Peyer's patch (tissue), 4 donors: ENCODE measurements at regions not wholly inside any gene's neighbourhood (a gene's known extent, or its start where the extent isn't known, plus 50 kb on each side); places are given as distances from the start of the nearest gene placed in this dataset.
"Not testable (repeated sequence)": the region's sequence is repeated elsewhere in the genome, so short reads cannot be mapped to it uniquely, and the experiment has no call there.

ENCODE experiments used
- DNase-seq, 3 donors: peaks; one replicate each; pipeline ENCODE4 v3.0.0-alpha.2; 2017 to 2019
- H3K27ac ChIP-seq, 4 donors: fragments of 200-600 bp; sonication (generic); one replicate each; pipeline ENCODE4 v1.5.1; 2016 to 2019
- H3K27me3 ChIP-seq, 2 donors: fragments of 200-600 bp; sonication (generic); one replicate each; pipeline ENCODE4 v1.5.1; 2019
- H3K36me3 ChIP-seq, 3 donors: fragments of 200-600 bp; sonication (generic); one replicate each; pipeline ENCODE4 v1.5.1; 2016 to 2019
- H3K4me1 ChIP-seq, 4 donors: fragments of 200-600 bp; sonication (generic); one replicate each; pipeline ENCODE4 v1.5.1; 2016 to 2019
- H3K4me3 ChIP-seq, 4 donors: fragments of 200-600 bp; sonication (generic); 1 replicate in 3 of 4; 2 replicates in 1 of 4; pipeline ENCODE4 v1.5.1; 2016 to 2019; ENCODE audit warnings: mild to moderate bottlenecking in 1 of 4
- H3K9me3 ChIP-seq, 4 donors: fragments of 200-600 bp; sonication (generic); one replicate each; pipeline ENCODE4 v1.5.1; 2016 to 2019; ENCODE audit warnings: mild to moderate bottlenecking in 1 of 4
- CTCF ChIP-seq, 6 experiments: fragments of 450-650 bp in 4 of 6; fragments of 200-600 bp in 2 of 6; sonication (generic) in 1 of 6; IDR thresholded peaks; one replicate each; pipeline ENCODE4 v1.5.1; 2017 to 2019; ENCODE audit warnings: antibody characterized with exemption in 6 of 6, mild to moderate bottlenecking in 3 of 6, moderate library complexity in 1 of 6
- POLR2A ChIP-seq, 2 donors: fragments of 450-650 bp; IDR thresholded peaks; one replicate each; pipeline ENCODE4 v1.5.1; 2017; ENCODE audit warnings: antibody characterized with exemption in 2 of 2, mild to moderate bottlenecking in 2 of 2, moderate library complexity in 2 of 2

- Histone ChIP-seq H3K4me1 (no peaks in the 10 kb centered on the region), H3K4me3 (no peak overlapping the region), H3K27me3 (no peaks in the 10 kb centered on the region), H3K36me3 (no peaks in the 10 kb centered on the region), H3K27ac (no peak overlapping the region), H3K9me3 (no peaks in the 10 kb centered on the region)
- TF ChIP-seq CTCF (IDR thresholded peaks at IDR 0.05) (no peak), POLR2A (IDR thresholded peaks at IDR 0.05) (no peak)
- no peak for DNase-seq
Measured at GRCh38 chr9:82880336-82881050, 182.4 kb downstream of the RASEF start.

GRCh38 chr9:82882138-82882537 is 180.8 kb downstream of the RASEF start:
- Histone ChIP-seq H3K27ac (no peak overlapping the region), H3K4me3 (no peak overlapping the region), H3K4me1 (no peaks in the 10 kb centered on the region), H3K9me3 (no peaks in the 10 kb centered on the region), H3K36me3 (no peaks in the 10 kb centered on the region), H3K27me3 (no peaks in the 10 kb centered on the region)
- DNase-seq: no peak
- TF ChIP-seq POLR2A (IDR thresholded peaks at IDR 0.05): no peak
- TF ChIP-seq CTCF (IDR thresholded peaks at IDR 0.05): no peak

- Histone ChIP-seq H3K27me3 (no peaks in the 10 kb centered on the region), H3K4me1 (no peaks in the 10 kb centered on the region), H3K4me3 (no peak overlapping the region), H3K36me3 (no peaks in the 10 kb centered on the region), H3K9me3 (no peaks in the 10 kb centered on the region), H3K27ac (no peak overlapping the region)
- DNase-seq: no peak
- TF ChIP-seq CTCF (IDR thresholded peaks at IDR 0.05) (no peak), POLR2A (IDR thresholded peaks at IDR 0.05) (no peak)
Measured at GRCh38 chr9:82882748-82883147, 180.2 kb downstream of the RASEF start.

GRCh38 chr9:82883436-82883835 is 179.5 kb downstream of the RASEF start:
- Histone ChIP-seq H3K4me3 (no peak overlapping the region), H3K27me3 (no peaks in the 10 kb centered on the region), H3K9me3 (no peaks in the 10 kb centered on the region), H3K27ac (no peak overlapping the region), H3K4me1 (no peaks in the 10 kb centered on the region), H3K36me3 (no peaks in the 10 kb centered on the region)
- TF ChIP-seq CTCF (IDR thresholded peaks at IDR 0.05) (no peak), POLR2A (IDR thresholded peaks at IDR 0.05) (no peak)
- no peak for DNase-seq

GRCh38 chr9:82883974-82884373 is 179.0 kb downstream of the RASEF start:
- H3K4me1 ChIP-seq, H3K4me3 ChIP-seq, H3K36me3 ChIP-seq, H3K27ac ChIP-seq, DNase-seq, H3K9me3 ChIP-seq, H3K27me3 ChIP-seq: not testable (repeated sequence)

GRCh38 chr9:82890401-82890800 is 172.5 kb downstream of the RASEF start:
- DNase-seq: no peak
- H3K27me3 ChIP-seq: no peaks in the 10 kb centered on the region

More at GRCh38 chr9:82890401-82890800, 172.5 kb downstream of the RASEF start:
- Histone ChIP-seq H3K36me3 (no peaks in the 10 kb centered on the region), H3K27ac (no peak overlapping the region), H3K4me3 (no peak overlapping the region), H3K4me1 (no peaks in the 10 kb centered on the region), H3K9me3 (no peaks in the 10 kb centered on the region)
- TF ChIP-seq POLR2A (IDR thresholded peaks at IDR 0.05): no peak
- TF ChIP-seq CTCF (IDR thresholded peaks at IDR 0.05): no peak
